NCI-H2081 (cell line): ENCODE measurements at regions not wholly inside any gene's neighbourhood (a gene's known extent, or its start where the extent isn't known, plus 50 kb on each side); places are given as distances from the start of the nearest gene placed in this dataset.

Experiments
- DNase-seq, 2 experiments: peaks; one replicate each; lab custom pipeline; 2025; lab: John Stamatoyannopoulos, UW

DNA sequence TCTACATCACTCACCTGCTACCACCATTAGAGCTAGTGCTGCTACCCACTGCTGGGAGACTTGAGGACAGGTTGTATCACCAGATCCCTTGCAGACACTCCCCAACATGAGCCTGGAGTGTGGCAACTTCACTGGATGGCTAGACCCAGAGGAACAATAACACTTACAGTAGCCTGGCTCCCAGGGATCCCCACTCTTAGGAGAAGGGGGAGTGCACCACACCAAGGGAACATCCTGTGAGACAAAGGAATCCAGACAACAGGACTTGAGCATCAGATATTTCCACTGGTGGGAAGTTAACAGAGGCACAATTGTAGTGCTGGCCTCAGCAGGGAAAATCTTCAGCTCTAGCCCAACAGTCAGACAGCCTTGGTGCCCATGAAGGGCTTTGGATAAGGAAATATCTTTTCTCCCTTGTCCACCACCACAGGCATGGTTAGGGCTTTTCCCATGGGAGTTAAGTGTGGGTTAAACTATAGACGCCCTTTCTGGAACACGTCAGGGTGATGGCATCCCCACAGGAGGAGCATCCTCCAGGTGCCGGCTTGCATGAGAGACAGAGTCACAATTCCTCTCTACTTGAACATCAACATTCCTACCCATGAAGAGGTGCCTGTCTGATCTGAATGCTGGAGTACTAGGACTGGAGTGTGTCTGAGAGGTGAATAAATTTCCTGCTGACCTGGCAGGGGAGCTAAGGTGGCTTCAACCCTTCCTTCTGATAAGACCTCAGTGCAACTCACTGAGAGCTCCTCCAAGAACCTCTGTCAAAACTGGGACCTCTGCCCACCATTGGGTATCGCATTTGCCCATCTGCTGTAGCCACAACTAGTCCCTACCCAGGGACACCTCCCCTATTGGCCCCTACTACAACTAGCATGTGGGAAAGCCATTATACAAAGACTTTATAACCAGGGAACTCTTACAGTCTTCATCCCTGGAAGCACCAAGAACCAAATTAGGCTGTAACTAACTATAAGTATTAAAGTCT, 55.4 kb upstream of the SIRPG start:
- DNase-seq = no peak

DNA sequence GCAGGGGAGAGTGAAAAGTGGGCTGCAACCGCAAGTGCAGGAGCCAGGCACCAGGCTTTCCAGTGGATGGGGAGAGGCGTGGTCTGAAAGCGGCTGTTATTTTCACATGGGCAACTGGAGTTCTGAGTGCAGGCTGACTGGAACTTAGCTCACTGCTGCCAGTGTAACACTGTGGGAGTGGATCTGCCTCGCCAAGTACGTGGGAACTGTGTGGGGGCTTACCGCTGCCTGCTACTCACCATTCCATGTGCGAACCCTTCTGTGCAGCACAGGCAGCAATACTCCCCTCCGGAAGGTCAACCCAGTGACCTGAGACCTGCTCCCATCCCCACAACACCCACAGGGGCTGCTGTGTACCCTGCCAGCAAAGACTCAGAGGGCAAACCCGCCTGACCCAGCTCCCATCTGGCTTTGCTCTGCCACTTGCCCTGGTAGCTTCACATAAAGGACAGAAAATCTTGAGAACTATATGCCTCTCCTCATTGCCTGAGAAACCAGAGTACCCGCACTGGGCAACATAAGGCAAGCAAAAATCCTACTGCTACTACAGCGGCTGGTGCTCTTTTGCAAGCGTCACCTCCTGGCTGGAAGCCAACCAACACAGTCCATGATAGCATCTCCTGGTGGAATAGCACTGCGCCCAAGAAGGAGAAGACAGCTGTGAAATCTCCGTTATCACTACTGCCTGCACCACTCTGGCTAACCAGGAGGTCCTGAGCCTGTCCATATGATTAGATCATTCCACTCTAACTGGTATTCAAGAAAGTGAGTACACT, 54.4 kb upstream of the SIRPG start:
- DNase-seq = no peak

DNA sequence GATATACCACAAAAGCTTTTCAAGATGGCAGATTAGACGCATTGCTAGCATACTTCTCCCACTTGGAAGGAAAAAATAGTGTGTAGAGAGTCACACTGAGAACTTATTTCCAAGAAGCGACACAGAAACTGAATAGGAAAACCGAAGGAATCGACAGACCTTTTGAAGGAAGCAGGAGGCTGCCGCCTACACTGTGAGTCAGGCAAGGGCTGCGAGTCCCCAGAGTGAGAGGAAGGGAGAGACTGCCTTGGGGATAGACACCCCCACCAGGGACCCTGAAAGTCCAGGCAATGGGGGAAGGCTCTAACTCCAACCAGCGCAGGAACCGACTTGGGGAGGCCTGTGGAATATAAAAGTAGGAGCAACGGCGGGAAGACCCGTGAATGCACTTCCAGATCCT, 53.7 kb upstream of the SIRPG start:
- no peak for DNase-seq

DNA sequence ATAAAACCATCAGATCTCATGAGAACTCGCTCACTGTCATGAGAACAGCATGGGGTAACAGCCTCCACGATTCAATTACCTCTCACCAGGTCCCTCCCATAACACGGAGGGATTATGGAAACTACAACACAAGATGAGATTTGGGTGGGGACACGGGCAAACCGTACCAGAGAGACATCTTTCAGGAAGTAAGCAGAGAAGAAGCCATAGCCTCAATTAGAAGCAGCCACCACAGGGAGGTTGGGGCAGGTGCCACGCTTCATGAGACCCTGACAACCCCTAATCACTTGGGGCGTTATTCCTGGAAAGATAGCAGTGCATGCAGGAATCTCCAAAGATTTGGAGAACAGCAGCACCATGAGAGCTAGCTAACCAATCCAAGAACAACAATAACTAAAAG, 52.9 kb upstream of the SIRPG start:
- DNase-seq = no peak

DNA sequence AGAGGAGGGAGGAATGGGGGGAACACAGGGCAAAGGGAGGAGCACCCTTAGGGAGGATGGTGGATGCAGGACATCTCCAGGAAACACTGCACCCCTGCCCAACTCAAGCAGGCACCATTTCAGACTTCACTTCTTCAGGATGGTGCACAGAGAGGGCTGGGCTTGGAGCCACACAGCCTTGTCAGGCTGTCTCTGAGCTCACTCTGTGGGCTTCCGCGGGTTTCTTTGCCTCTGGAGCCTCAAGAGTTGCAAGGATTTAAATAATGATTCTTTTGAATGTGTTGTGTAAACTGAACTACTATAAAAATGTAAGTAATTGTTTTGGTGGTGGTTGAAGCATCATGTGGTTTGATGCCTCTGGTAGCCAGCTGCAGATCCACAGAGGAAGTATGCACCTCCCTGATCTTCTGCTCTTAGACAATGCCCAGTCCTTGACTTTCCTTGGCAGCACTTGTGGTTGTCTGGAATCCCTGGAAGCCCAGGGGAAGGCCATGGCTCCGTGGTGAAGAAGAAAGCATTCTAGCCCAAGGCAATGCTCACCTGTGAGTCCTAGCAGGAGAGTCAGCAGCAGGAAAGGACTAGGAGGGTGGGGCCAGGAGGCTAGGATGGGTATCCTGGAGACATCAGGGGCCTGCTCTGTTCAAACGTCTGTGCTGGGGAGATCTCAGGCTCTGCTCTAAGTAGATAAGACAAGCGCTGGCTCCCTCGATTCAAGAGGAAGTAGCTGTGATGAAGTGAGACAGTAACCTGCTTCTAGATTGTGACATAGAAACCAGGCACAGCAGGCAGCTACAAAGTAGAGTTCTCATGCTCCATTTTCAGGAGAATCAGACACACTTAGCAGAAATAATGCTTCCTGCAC, 50.2 kb upstream of the SIRPG start:
- DNase-seq = no peak
